Osteoblast (primary cell): ENCODE measurements at regions not wholly inside any gene's neighbourhood (a gene's known extent, or its start where the extent isn't known, plus 50 kb on each side); places are given as distances from the start of the nearest gene placed in this dataset.

Experiments
- DNase-seq: peaks from one replicate; pipeline ENCODE4 v3.0.0; 2011; ENCODE audit warnings: low spot score, mixed read lengths; ENCODE audit not compliant: insufficient read length; ENCODE audit errors: missing footprints
- H2AFZ ChIP-seq: 2 replicates; pipeline ENCODE4 v1.6.0; 2011; ENCODE audit warnings: mild to moderate bottlenecking, low read length
- H3K27ac ChIP-seq: 2 replicates; pipeline ENCODE4 v1.5.1; 2011; ENCODE audit warnings: mild to moderate bottlenecking, low read depth, low read length, moderate library complexity
- H3K27me3 ChIP-seq: 2 replicates; pipeline ENCODE4 v1.6.0; 2012; ENCODE audit warnings: mild to moderate bottlenecking, control low read depth, inconsistent platforms, low read length, moderate library complexity; ENCODE audit not compliant: insufficient read depth
- H3K36me3 ChIP-seq: 2 replicates; pipeline ENCODE4 v1.5.1; 2011; ENCODE audit warnings: mild to moderate bottlenecking, low read length, control low read depth, moderate library complexity; ENCODE audit not compliant: insufficient read depth
- H3K4me1 ChIP-seq: 2 replicates; pipeline ENCODE4 v1.5.1; 2011; ENCODE audit warnings: mild to moderate bottlenecking, low read length, control low read depth, moderate library complexity; ENCODE audit not compliant: insufficient read depth
- H3K4me2 ChIP-seq: 2 replicates; pipeline ENCODE4 v1.6.0; 2011; ENCODE audit warnings: mild to moderate bottlenecking, low read length; ENCODE audit not compliant: insufficient read depth
- H3K4me3 ChIP-seq: fragments of 200-600 bp; sonication (generic); 3 replicates; pipeline ENCODE4 v1.5.1; 2012; ENCODE audit warnings: mild to moderate bottlenecking, low read length, inconsistent platforms; ENCODE audit not compliant: insufficient read depth
- H3K79me2 ChIP-seq: 2 replicates; pipeline ENCODE4 v1.6.0; 2012; ENCODE audit warnings: mild to moderate bottlenecking, low read length, control low read depth, inconsistent platforms; ENCODE audit not compliant: insufficient read depth
- H3K9me3 ChIP-seq: 2 replicates; pipeline ENCODE4 v1.5.1; 2011; ENCODE audit warnings: low read depth, low read length, control low read depth
- H4K20me1 ChIP-seq: 2 replicates; pipeline ENCODE4 v1.6.0; 2012; ENCODE audit warnings: mild to moderate bottlenecking, low read length, control low read depth; ENCODE audit not compliant: insufficient read depth
- TF ChIP-seq, protein P1 (sequence below): IDR thresholded peaks from 2 replicates; pipeline ENCODE4 v1.5.1; 2011; ENCODE audit warnings: mild to moderate bottlenecking, low read depth, low read length, moderate library complexity; ENCODE audit errors: extremely low read depth

GRCh38 chr12:108047071-108047550, 82.0 kb upstream of the WSCD2 start:
- Histone ChIP-seq H2AFZ (peak overlapping the region; percentile 47), H3K4me3 (peak overlapping the region; percentile 16)

GRCh38 chr12:108048686-108049085, 80.4 kb upstream of the WSCD2 start:
- no peak overlapping the region for H3K27ac ChIP-seq
- H3K4me1 ChIP-seq = peaks cover 4% of the 10 kb centered on the region
- H3K9me3 ChIP-seq = no peaks in the 10 kb centered on the region
- DNase-seq = no peak
- H4K20me1 ChIP-seq = no peaks in the 10 kb centered on the region
- H2AFZ ChIP-seq = no peak overlapping the region
- TF ChIP-seq, protein P1, sequence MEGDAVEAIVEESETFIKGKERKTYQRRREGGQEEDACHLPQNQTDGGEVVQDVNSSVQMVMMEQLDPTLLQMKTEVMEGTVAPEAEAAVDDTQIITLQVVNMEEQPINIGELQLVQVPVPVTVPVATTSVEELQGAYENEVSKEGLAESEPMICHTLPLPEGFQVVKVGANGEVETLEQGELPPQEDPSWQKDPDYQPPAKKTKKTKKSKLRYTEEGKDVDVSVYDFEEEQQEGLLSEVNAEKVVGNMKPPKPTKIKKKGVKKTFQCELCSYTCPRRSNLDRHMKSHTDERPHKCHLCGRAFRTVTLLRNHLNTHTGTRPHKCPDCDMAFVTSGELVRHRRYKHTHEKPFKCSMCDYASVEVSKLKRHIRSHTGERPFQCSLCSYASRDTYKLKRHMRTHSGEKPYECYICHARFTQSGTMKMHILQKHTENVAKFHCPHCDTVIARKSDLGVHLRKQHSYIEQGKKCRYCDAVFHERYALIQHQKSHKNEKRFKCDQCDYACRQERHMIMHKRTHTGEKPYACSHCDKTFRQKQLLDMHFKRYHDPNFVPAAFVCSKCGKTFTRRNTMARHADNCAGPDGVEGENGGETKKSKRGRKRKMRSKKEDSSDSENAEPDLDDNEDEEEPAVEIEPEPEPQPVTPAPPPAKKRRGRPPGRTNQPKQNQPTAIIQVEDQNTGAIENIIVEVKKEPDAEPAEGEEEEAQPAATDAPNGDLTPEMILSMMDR = no peak
- H3K36me3 ChIP-seq = no peaks in the 10 kb centered on the region
- H3K79me2 ChIP-seq = no peaks in the 10 kb centered on the region
- H3K4me2 ChIP-seq = no peak overlapping the region
- H3K27me3 ChIP-seq = no peaks in the 10 kb centered on the region
- H3K4me3 ChIP-seq = no peak overlapping the region

More at GRCh38 chr12:108047071-108047550, 82.0 kb upstream of the WSCD2 start:
- Histone ChIP-seq H4K20me1 (no peaks in the 10 kb centered on the region), H3K27me3 (no peaks in the 10 kb centered on the region), H3K9me3 (no peaks in the 10 kb centered on the region), H3K4me2 (peak overlapping the region; percentile 63), H3K79me2 (no peaks in the 10 kb centered on the region), H3K4me1 (peaks cover 4% of the 10 kb centered on the region), H3K36me3 (no peaks in the 10 kb centered on the region), H3K27ac (no peak overlapping the region)
- TF ChIP-seq, protein P1 = no peak
- no peak for DNase-seq

GRCh38 chr12:108050696-108051095, 78.4 kb upstream of the WSCD2 start:
- Histone ChIP-seq H3K4me2 (no peak overlapping the region), H3K36me3 (no peaks in the 10 kb centered on the region), H3K27me3 (no peaks in the 10 kb centered on the region), H2AFZ (no peak overlapping the region), H3K4me1 (peaks cover 4% of the 10 kb centered on the region), H3K27ac (no peak overlapping the region), H3K79me2 (no peaks in the 10 kb centered on the region), H3K4me3 (no peak overlapping the region), H4K20me1 (no peaks in the 10 kb centered on the region), H3K9me3 (no peaks in the 10 kb centered on the region)
- TF ChIP-seq, protein P1 = no peak
- no peak for DNase-seq

DNA sequence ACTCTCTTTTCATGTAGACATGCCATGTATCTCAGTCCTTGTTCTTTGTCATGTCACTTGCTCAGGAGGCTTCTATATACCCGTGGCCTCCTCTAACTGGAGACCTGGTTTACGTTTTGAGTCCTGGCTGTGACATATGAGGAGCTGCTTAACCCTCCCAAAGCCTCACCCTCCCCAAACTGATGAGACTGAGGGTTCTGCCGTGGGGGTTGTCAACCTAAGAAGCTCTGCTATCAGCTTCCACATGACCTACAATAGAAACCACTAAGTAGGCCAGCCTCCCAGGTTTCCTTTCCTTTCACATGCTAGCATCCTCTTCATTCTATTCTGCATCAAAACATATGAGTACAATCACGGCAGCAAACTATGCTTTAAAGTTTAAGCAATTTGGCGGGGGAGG, 76.8 kb upstream of the WSCD2 start:
- Histone ChIP-seq H2AFZ (no peak overlapping the region), H3K27ac (no peak overlapping the region), H3K9me3 (no peaks in the 10 kb centered on the region), H4K20me1 (no peaks in the 10 kb centered on the region), H3K79me2 (no peaks in the 10 kb centered on the region), H3K27me3 (no peaks in the 10 kb centered on the region), H3K36me3 (no peaks in the 10 kb centered on the region), H3K4me2 (no peak overlapping the region), H3K4me3 (no peak overlapping the region), H3K4me1 (no peaks in the 10 kb centered on the region)
- TF ChIP-seq, protein P1 = no peak
- DNase-seq = no peak
